Amygdala (tissue), 56 donors: ENCODE measurements at regions not wholly inside any gene's neighbourhood (a gene's known extent, or its start where the extent isn't known, plus 50 kb on each side); places are given as distances from the start of the nearest gene placed in this dataset.
A peak's percentile ranks its signal among the peaks of the same experiment; 100 is the strongest.
"Not testable (repeated sequence)": the region's sequence is repeated elsewhere in the genome, so short reads cannot be mapped to it uniquely, and the experiment has no call there.

Experiments used
- DNase-seq, 56 donors: peaks; one replicate each; lab custom pipeline; 2025; lab: John Stamatoyannopoulos, UW

- DNase-seq = not testable (repeated sequence)
Observed at GRCh38 chr10:95137990-95138625, 55.9 kb upstream of the ACSM6 start.

GRCh38 chr10:95134490-95134889 is 59.5 kb upstream of the ACSM6 start:
- no peak for DNase-seq

- no peak for DNase-seq
Observed at GRCh38 chr10:95133997-95134396, 60.0 kb upstream of the ACSM6 start.

GRCh38 chr10:95133016-95133752 is 60.9 kb upstream of the ACSM6 start:
- DNase-seq = peak in 20 of 56 donors; percentile 1 to 51 (median 10)

- not testable (repeated sequence) for DNase-seq
Observed at GRCh38 chr10:95130429-95130828, 61.1 kb upstream of the CYP2C8 start.

- DNase-seq = no peak
Observed at GRCh38 chr10:95125582-95125981, 56.3 kb upstream of the CYP2C8 start.

GRCh38 chr10:95122736-95123135 is 53.4 kb upstream of the CYP2C8 start:
- DNase-seq = no peak

GRCh38 chr10:95121904-95122303 is 52.6 kb upstream of the CYP2C8 start:
- no peak for DNase-seq
